Lower leg skin (tissue), 3 donors: ENCODE measurements at regions not wholly inside any gene's neighbourhood (a gene's known extent, or its start where the extent isn't known, plus 50 kb on each side); places are given as distances from the start of the nearest gene placed in this dataset.

Experiments used
- CTCF ChIP-seq, 3 donors: fragments of 450-650 bp; IDR thresholded peaks; one replicate each; pipeline ENCODE4 v1.5.1; 2016; ENCODE audit warnings: antibody characterized with exemption in 3 of 3, mild to moderate bottlenecking in 3 of 3, moderate library complexity in 2 of 3
- POLR2A ChIP-seq, 2 donors: fragments of 450-650 bp; IDR thresholded peaks; one replicate each; pipeline ENCODE4 v1.6.1; 2016 to 2017; ENCODE audit warnings: antibody characterized with exemption in 2 of 2, mild to moderate bottlenecking in 1 of 2, moderate library complexity in 1 of 2

GRCh38 chr12:124105546-124105945 lies 132.5 kb downstream of the ZNF664 start:
- TF ChIP-seq POLR2A (IDR thresholded peaks at IDR 0.05), result no peak
- TF ChIP-seq CTCF (IDR thresholded peaks at IDR 0.05), result no peak
